HCT116 (cell line): ENCODE measurements at regions not wholly inside any gene's neighbourhood (a gene's known extent, or its start where the extent isn't known, plus 50 kb on each side); places are given as distances from the start of the nearest gene placed in this dataset.

Source experiments
- ATAC-seq: fragments of 200-7000 bp; cut with Tn5 transposase; 2 replicates; pipeline ENCODE4 v1.9.1; 2020; ENCODE audit warnings: mild to moderate bottlenecking, moderate library complexity
- BruUV-seq: library from RNA; stranded (reverse); fragments of 400-500 nt; replicated peaks from 2 replicates; lab custom pipeline; 2021; lab: Mats Ljungman, UMichigan
- CTCF ChIA-PET: fragments of 300-600 bp; sonication (Branson Sonifier 250); formaldehyde crosslinking; loops from one replicate; lab custom pipeline; 2021; ENCODE audit warnings: antibody characterized with exemption; lab: Charles Lee
- POLR2A ChIA-PET: fragments of 300-600, 350-600 bp; sonication (Branson Sonifier 250); formaldehyde crosslinking; loops from one replicate; lab custom pipeline; 2021; ENCODE audit warnings: antibody characterized with exemption; lab: Charles Lee
- RAD21 ChIA-PET, 2 experiments: fragments of 300-600 bp; sonication (Branson Sonifier 250); formaldehyde crosslinking; loops; one replicate each; lab custom pipeline; 2023; ENCODE audit warnings: low total read pairs in 2 of 2; ENCODE audit not compliant: uncharacterized antibody in 2 of 2, unreplicated experiment in 2 of 2, low non-redundant PET in 1 of 2; lab: Charles Lee
- DNase-seq: peaks from one replicate; pipeline ENCODE4 v3.0.0-alpha.2; 2010; ENCODE audit warnings: low read depth, low spot score
- H2AFZ ChIP-seq: fragments of 200-600 bp; shearing (Covaris generic), sonication (generic); 2 replicates; pipeline ENCODE4 v1.6.1; 2017; ENCODE audit warnings: low read depth, mixed run types, mixed read lengths, antibody characterized with exemption, low read length; ENCODE audit not compliant: poor library complexity, severe bottlenecking
- H3K27ac ChIP-seq: 2 replicates; pipeline ENCODE4 v1.5.1; 2012; ENCODE audit warnings: low read depth, low read length
- H3K27me3 ChIP-seq: fragments of 200-600 bp; sonication (generic); 2 replicates; pipeline ENCODE4 v1.6.1; 2016; ENCODE audit warnings: mixed run types, low read length, mixed read lengths; ENCODE audit not compliant: insufficient read depth
- H3K36me3 ChIP-seq, 2 experiments: fragments of 200-500 bp in 1 of 2; fragments of 200-600 bp in 1 of 2; sonication (Bioruptor generic) in 1 of 2; sonication (generic) in 1 of 2; 2 replicates each; pipeline versions ENCODE4 v1.5.1 to v1.6.1; 2014 to 2016; ENCODE audit warnings: low read length in 2 of 2, inconsistent platforms in 1 of 2, mixed read lengths in 1 of 2, mixed run types in 1 of 2; ENCODE audit not compliant: insufficient read depth in 2 of 2, control insufficient read depth in 1 of 2
- H3K4me1 ChIP-seq, 2 experiments: fragments of 200-600 bp in 1 of 2; sonication (generic) in 1 of 2; 2 replicates each; pipeline versions ENCODE4 v1.5.1 to v1.6.1; 2012 to 2017; ENCODE audit warnings: low read length in 2 of 2, inconsistent platforms in 1 of 2, mild to moderate bottlenecking in 1 of 2, mixed read lengths in 1 of 2, mixed run types in 1 of 2, moderate library complexity in 1 of 2; ENCODE audit not compliant: insufficient read depth in 2 of 2, control insufficient read depth in 1 of 2
- H3K4me2 ChIP-seq: fragments of 200-600 bp; sonication (generic); 2 replicates; pipeline ENCODE4 v1.6.1; 2017; ENCODE audit warnings: mixed run types, low read length, mixed read lengths
- H3K4me3 ChIP-seq, 2 experiments: fragments of 200-600 bp in 1 of 2; sonication (generic) in 1 of 2; replicated peaks in 1 of 2; 2 replicates each; pipeline ENCODE4 v1.5.1; 2011 to 2016; ENCODE audit warnings: low read length in 2 of 2, control low read depth in 1 of 2, low read depth in 1 of 2, mild to moderate bottlenecking in 1 of 2, mixed read lengths in 1 of 2, mixed run types in 1 of 2
- H3K79me2 ChIP-seq: fragments of 200-600 bp; sonication (generic); 2 replicates; pipeline ENCODE4 v1.6.1; 2017; ENCODE audit warnings: mild to moderate bottlenecking, mixed run types, low read length, moderate library complexity, mixed read lengths; ENCODE audit not compliant: insufficient read depth
- H3K9ac ChIP-seq: fragments of 200-600 bp; sonication (generic); 2 replicates; pipeline ENCODE4 v1.6.1; 2016; ENCODE audit warnings: low read length, mixed read lengths
- H3K9me2 ChIP-seq: fragments of 200-600 bp; sonication (generic), shearing (Covaris generic); 2 replicates; pipeline ENCODE4 v1.6.1; 2017; ENCODE audit warnings: mixed run types, mild to moderate bottlenecking, moderate library complexity; ENCODE audit not compliant: insufficient read depth
- H3K9me3 ChIP-seq, 2 experiments: fragments of 200-500 bp in 1 of 2; fragments of 200-600 bp in 1 of 2; sonication (Bioruptor generic) in 1 of 2; sonication (generic) in 1 of 2; 2 replicates each; pipeline ENCODE4 v1.6.1; 2014 to 2017; ENCODE audit warnings: low read length in 2 of 2, mixed read lengths in 2 of 2, inconsistent platforms in 1 of 2, low read depth in 1 of 2, mild to moderate bottlenecking in 1 of 2, mixed run types in 1 of 2, moderate library complexity in 1 of 2; ENCODE audit not compliant: control insufficient read depth in 1 of 2, insufficient read depth in 1 of 2
- H4K20me1 ChIP-seq: fragments of 200-600 bp; sonication (generic), shearing (Covaris generic); 2 replicates; pipeline ENCODE4 v1.6.1; 2017; ENCODE audit warnings: mixed run types, mild to moderate bottlenecking, moderate library complexity; ENCODE audit not compliant: insufficient read depth
- CBX3 ChIP-seq: IDR thresholded peaks from 2 replicates; pipeline ENCODE4 v1.6.1; 2012; ENCODE audit warnings: low read depth
- EZH2 ChIP-seq: fragments of 200-600 bp; sonication (generic); IDR thresholded peaks from 2 replicates; pipeline ENCODE4 v1.6.1; 2017; ENCODE audit warnings: antibody characterized with exemption, mixed run types
- FOSL1 ChIP-seq: IDR thresholded peaks from 2 replicates; pipeline ENCODE4 v1.6.1; 2012; ENCODE audit warnings: low read depth
- JUND ChIP-seq: IDR thresholded peaks from 2 replicates; pipeline ENCODE4 v1.6.1; 2012
- POLR2AphosphoS5 ChIP-seq: IDR thresholded peaks from 2 replicates; pipeline ENCODE4 v1.6.1; 2011; ENCODE audit warnings: mild to moderate bottlenecking, low read depth, low read length, moderate library complexity
- SRF ChIP-seq: IDR thresholded peaks from 2 replicates; pipeline ENCODE4 v1.6.1; 2012; ENCODE audit warnings: low read depth
- intact Hi-C: fragments of 100-400 bp; cut with micrococcal nuclease; formaldehyde crosslinking; loops from 2 replicates; pipeline ENCODE4 v1.10.0; 2022
- TF ChIP-seq, protein P1 (sequence below), 3 experiments: fragments of 200-600 bp in 1 of 3; sonication (generic) in 1 of 3; IDR thresholded peaks in 2 of 3; conservative IDR thresholded peaks in 1 of 3; 2 replicates each; pipeline ENCODE4 v1.5.1; 2012 to 2017; ENCODE audit warnings: low read depth in 2 of 3, low read length in 2 of 3, antibody characterized with exemption in 1 of 3, borderline replicate concordance in 1 of 3, control low read depth in 1 of 3, mild to moderate bottlenecking in 1 of 3, mixed read lengths in 1 of 3, mixed run types in 1 of 3, moderate library complexity in 1 of 3; ENCODE audit not compliant: insufficient read depth in 1 of 3
- TF ChIP-seq, protein P2 (sequence below): IDR thresholded peaks from 2 replicates; pipeline ENCODE4 v1.6.1; 2012
- TF ChIP-seq, protein P3 (sequence below): IDR thresholded peaks from 2 replicates; pipeline ENCODE4 v1.6.1; 2012; ENCODE audit warnings: low read depth

DNA sequence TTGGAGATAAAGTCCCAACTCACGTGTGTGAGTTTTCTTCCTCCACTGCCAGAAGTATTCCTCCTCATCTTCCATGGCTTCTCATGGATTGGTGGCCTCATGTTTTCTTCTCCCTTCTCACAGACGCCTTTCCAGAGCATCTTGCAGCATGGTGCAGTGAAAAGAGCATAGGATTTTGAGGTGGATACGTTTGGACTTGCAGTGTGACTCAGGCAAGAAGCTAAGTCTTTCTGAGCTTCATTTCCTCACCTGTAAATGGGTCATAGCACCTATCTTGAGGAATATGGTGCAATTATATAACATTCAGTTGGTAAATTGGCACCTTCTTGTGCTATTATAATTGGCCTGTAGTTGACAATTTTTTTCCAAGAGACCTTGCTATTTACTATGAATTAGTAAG, 247.6 kb downstream of the RDH14 start:
- no peak overlapping the region for H2AFZ ChIP-seq
- ChIA-PET CTCF (no interaction called here), POLR2A (no interaction called here), RAD21 (no interaction called here)
- H3K9ac ChIP-seq = no peak overlapping the region
- H3K27me3 ChIP-seq = no peaks in the 10 kb centered on the region; the same call in 1 of the 2 replicates
- H3K27ac ChIP-seq = no peak overlapping the region
- no peaks in the 10 kb centered on the region for H3K79me2 ChIP-seq
- TF ChIP-seq CBX3 = no peak
- TF ChIP-seq, protein P1, sequence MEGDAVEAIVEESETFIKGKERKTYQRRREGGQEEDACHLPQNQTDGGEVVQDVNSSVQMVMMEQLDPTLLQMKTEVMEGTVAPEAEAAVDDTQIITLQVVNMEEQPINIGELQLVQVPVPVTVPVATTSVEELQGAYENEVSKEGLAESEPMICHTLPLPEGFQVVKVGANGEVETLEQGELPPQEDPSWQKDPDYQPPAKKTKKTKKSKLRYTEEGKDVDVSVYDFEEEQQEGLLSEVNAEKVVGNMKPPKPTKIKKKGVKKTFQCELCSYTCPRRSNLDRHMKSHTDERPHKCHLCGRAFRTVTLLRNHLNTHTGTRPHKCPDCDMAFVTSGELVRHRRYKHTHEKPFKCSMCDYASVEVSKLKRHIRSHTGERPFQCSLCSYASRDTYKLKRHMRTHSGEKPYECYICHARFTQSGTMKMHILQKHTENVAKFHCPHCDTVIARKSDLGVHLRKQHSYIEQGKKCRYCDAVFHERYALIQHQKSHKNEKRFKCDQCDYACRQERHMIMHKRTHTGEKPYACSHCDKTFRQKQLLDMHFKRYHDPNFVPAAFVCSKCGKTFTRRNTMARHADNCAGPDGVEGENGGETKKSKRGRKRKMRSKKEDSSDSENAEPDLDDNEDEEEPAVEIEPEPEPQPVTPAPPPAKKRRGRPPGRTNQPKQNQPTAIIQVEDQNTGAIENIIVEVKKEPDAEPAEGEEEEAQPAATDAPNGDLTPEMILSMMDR (IDR thresholded peaks at IDR 0.05 in 2 of 3, conservative IDR thresholded peaks at IDR 0.05 in 1 of 3; ENCODE audit: borderline replicate concordance in 1 of 3, insufficient read depth in 1 of 3, low read depth in 2 of 3, low read length in 2 of 3) = no peak
- TF ChIP-seq EZH2 = no peak
- TF ChIP-seq SRF = no peak
- no peak for TF ChIP-seq POLR2AphosphoS5
- no peak for TF ChIP-seq FOSL1
- TF ChIP-seq, protein P2, sequence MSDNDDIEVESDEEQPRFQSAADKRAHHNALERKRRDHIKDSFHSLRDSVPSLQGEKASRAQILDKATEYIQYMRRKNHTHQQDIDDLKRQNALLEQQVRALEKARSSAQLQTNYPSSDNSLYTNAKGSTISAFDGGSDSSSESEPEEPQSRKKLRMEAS = no peak
- no peak for TF ChIP-seq JUND
- TF ChIP-seq, protein P3, sequence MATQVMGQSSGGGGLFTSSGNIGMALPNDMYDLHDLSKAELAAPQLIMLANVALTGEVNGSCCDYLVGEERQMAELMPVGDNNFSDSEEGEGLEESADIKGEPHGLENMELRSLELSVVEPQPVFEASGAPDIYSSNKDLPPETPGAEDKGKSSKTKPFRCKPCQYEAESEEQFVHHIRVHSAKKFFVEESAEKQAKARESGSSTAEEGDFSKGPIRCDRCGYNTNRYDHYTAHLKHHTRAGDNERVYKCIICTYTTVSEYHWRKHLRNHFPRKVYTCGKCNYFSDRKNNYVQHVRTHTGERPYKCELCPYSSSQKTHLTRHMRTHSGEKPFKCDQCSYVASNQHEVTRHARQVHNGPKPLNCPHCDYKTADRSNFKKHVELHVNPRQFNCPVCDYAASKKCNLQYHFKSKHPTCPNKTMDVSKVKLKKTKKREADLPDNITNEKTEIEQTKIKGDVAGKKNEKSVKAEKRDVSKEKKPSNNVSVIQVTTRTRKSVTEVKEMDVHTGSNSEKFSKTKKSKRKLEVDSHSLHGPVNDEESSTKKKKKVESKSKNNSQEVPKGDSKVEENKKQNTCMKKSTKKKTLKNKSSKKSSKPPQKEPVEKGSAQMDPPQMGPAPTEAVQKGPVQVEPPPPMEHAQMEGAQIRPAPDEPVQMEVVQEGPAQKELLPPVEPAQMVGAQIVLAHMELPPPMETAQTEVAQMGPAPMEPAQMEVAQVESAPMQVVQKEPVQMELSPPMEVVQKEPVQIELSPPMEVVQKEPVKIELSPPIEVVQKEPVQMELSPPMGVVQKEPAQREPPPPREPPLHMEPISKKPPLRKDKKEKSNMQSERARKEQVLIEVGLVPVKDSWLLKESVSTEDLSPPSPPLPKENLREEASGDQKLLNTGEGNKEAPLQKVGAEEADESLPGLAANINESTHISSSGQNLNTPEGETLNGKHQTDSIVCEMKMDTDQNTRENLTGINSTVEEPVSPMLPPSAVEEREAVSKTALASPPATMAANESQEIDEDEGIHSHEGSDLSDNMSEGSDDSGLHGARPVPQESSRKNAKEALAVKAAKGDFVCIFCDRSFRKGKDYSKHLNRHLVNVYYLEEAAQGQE = no peak
- intact Hi-C loops = no loop called here
- H3K4me3 ChIP-seq = no peak overlapping the region
- BruUV-seq = no TSS peak
- no peak for DNase-seq
- no peak overlapping the region for H3K4me2 ChIP-seq
- no peaks in the 10 kb centered on the region for H3K4me1 ChIP-seq
- no peaks in the 10 kb centered on the region for H3K9me3 ChIP-seq
- no peak for ATAC-seq
- no peaks in the 10 kb centered on the region for H4K20me1 ChIP-seq
- no peaks in the 10 kb centered on the region for H3K36me3 ChIP-seq
- no peaks in the 10 kb centered on the region for H3K9me2 ChIP-seq
